Keratinocyte (primary cell): ENCODE measurements at regions not wholly inside any gene's neighbourhood (a gene's known extent, or its start where the extent isn't known, plus 50 kb on each side); places are given as distances from the start of the nearest gene placed in this dataset.
"Not testable (repeated sequence)": the region's sequence is repeated elsewhere in the genome, so short reads cannot be mapped to it uniquely, and the experiment has no call there.

Source experiments
- DNase-seq: peaks from one replicate; pipeline ENCODE4 v3.0.0-alpha.2; 2011; ENCODE audit warnings: low read depth, missing footprints, low spot score
- FAIRE-seq: peaks from 2 replicates; lab custom pipeline; 2011; peaks lifted over from hg19 to GRCh38; lab: Jason Lieb, UNC
- H2AFZ ChIP-seq: 2 replicates; pipeline ENCODE4 v1.6.0; 2012; ENCODE audit warnings: low read length, control low read depth, inconsistent platforms; ENCODE audit not compliant: control insufficient read depth
- H3K27ac ChIP-seq: 2 replicates; pipeline ENCODE4 v1.5.1; 2011; ENCODE audit warnings: low read length; ENCODE audit not compliant: control insufficient read depth, insufficient read depth
- H3K27me3 ChIP-seq: 3 replicates; pipeline ENCODE4 v1.6.0; 2011; ENCODE audit warnings: low read length; ENCODE audit not compliant: control insufficient read depth, insufficient read depth; ENCODE audit errors: extremely low read depth
- H3K36me3 ChIP-seq, 2 experiments: 2 replicates in 1 of 2; 3 replicates in 1 of 2; pipeline ENCODE4 v1.5.1; 2011; ENCODE audit warnings: low read length in 2 of 2, mild to moderate bottlenecking in 1 of 2; ENCODE audit not compliant: control insufficient read depth in 2 of 2, insufficient read depth in 2 of 2; ENCODE audit errors: extremely low read depth in 1 of 2
- H3K4me1 ChIP-seq: 3 replicates; pipeline ENCODE4 v1.5.1; 2011; ENCODE audit warnings: low read length; ENCODE audit not compliant: control insufficient read depth, insufficient read depth; ENCODE audit errors: extremely low read depth
- H3K4me2 ChIP-seq: 3 replicates; pipeline ENCODE4 v1.6.0; 2011; ENCODE audit warnings: low read depth, low read length; ENCODE audit not compliant: control insufficient read depth, insufficient read depth; ENCODE audit errors: extremely low read depth
- H3K4me3 ChIP-seq, 3 experiments: fragments of 200-600 bp in 1 of 3; sonication (generic) in 1 of 3; 2 replicates in 2 of 3; 3 replicates in 1 of 3; pipeline ENCODE4 v1.5.1; 2011 to 2016; ENCODE audit warnings: low read length in 3 of 3, mild to moderate bottlenecking in 3 of 3, control low read depth in 2 of 3, inconsistent platforms in 1 of 3, low read depth in 1 of 3, mixed read lengths in 1 of 3, mixed run types in 1 of 3, moderate library complexity in 1 of 3; ENCODE audit not compliant: control insufficient read depth in 2 of 3, insufficient read depth in 2 of 3; ENCODE audit errors: extremely low read depth in 1 of 3
- H3K79me2 ChIP-seq: 2 replicates; pipeline ENCODE4 v1.6.0; 2012; ENCODE audit warnings: low read length; ENCODE audit not compliant: control insufficient read depth, insufficient read depth
- H3K9ac ChIP-seq: 3 replicates; pipeline ENCODE4 v1.6.0; 2011; ENCODE audit warnings: low read length; ENCODE audit not compliant: control insufficient read depth, insufficient read depth; ENCODE audit errors: extremely low read depth
- H3K9me1 ChIP-seq: 3 replicates; pipeline ENCODE4 v1.6.0; 2011; ENCODE audit warnings: low read length; ENCODE audit not compliant: control insufficient read depth, insufficient read depth; ENCODE audit errors: extremely low read depth
- H3K9me3 ChIP-seq: 2 replicates; pipeline ENCODE4 v1.5.1; 2012; ENCODE audit warnings: low read depth, low read length; ENCODE audit not compliant: control insufficient read depth
- H4K20me1 ChIP-seq: 3 replicates; pipeline ENCODE4 v1.6.0; 2011; ENCODE audit warnings: low read length; ENCODE audit not compliant: control insufficient read depth, insufficient read depth; ENCODE audit errors: extremely low read depth
- dilution Hi-C: fragments of 300-500 bp; cut with MboI; formaldehyde crosslinking; loops from one replicate; pipeline ENCODE4 v1.7.0; 2020; ENCODE audit warnings: low sequenced_read_pairs; ENCODE audit not compliant: extremely low pct_ligation_motif_present

- H3K4me2 ChIP-seq, H3K27me3 ChIP-seq, H3K79me2 ChIP-seq, H3K36me3 ChIP-seq, H3K4me3 ChIP-seq, H2AFZ ChIP-seq, H3K9me1 ChIP-seq, dilution Hi-C loops, H4K20me1 ChIP-seq, H3K4me1 ChIP-seq, H3K9ac ChIP-seq, FAIRE-seq, DNase-seq, H3K9me3 ChIP-seq, H3K27ac ChIP-seq: not testable (repeated sequence)
Measured at GRCh38 chr9:65503696-65504095, 172.0 kb upstream of the ZNG1E start.

GRCh38 chr9:65482890-65483289, 192.8 kb upstream of the ZNG1E start:
- H2AFZ ChIP-seq, H3K4me2 ChIP-seq, H3K9ac ChIP-seq, H3K9me1 ChIP-seq, DNase-seq, H3K4me3 ChIP-seq, H3K4me1 ChIP-seq, H3K27me3 ChIP-seq, H3K9me3 ChIP-seq, H3K27ac ChIP-seq, H4K20me1 ChIP-seq, H3K79me2 ChIP-seq, FAIRE-seq, dilution Hi-C loops, H3K36me3 ChIP-seq: not testable (repeated sequence)

- H3K9me3 ChIP-seq, H3K4me1 ChIP-seq, H2AFZ ChIP-seq, H3K9ac ChIP-seq, H3K27ac ChIP-seq, H4K20me1 ChIP-seq, H3K4me3 ChIP-seq, H3K79me2 ChIP-seq, H3K27me3 ChIP-seq, dilution Hi-C loops, DNase-seq, H3K4me2 ChIP-seq, H3K9me1 ChIP-seq, FAIRE-seq, H3K36me3 ChIP-seq: not testable (repeated sequence)
Measured at GRCh38 chr9:65481291-65481690, 194.4 kb upstream of the ZNG1E start.

- H3K9ac ChIP-seq, H3K9me3 ChIP-seq, FAIRE-seq, H3K9me1 ChIP-seq, H2AFZ ChIP-seq, dilution Hi-C loops, H3K27me3 ChIP-seq, H3K4me3 ChIP-seq, H3K4me2 ChIP-seq, H4K20me1 ChIP-seq, H3K27ac ChIP-seq, H3K36me3 ChIP-seq, H3K4me1 ChIP-seq, DNase-seq, H3K79me2 ChIP-seq: not testable (repeated sequence)
Measured at GRCh38 chr9:65474891-65475290, 189.9 kb upstream of the FOXD4L5 start.

GRCh38 chr9:65473059-65473822, 188.2 kb upstream of the FOXD4L5 start:
- H3K27ac ChIP-seq, H3K9ac ChIP-seq, H3K4me2 ChIP-seq, H3K9me3 ChIP-seq, FAIRE-seq, DNase-seq, H3K4me1 ChIP-seq, H3K4me3 ChIP-seq, H4K20me1 ChIP-seq, H3K27me3 ChIP-seq, H3K79me2 ChIP-seq, H3K36me3 ChIP-seq, dilution Hi-C loops, H3K9me1 ChIP-seq, H2AFZ ChIP-seq: not testable (repeated sequence)
